ENCODE measurements at regions not wholly inside any gene's neighbourhood (a gene's known extent, or its start where the extent isn't known, plus 50 kb on each side); places are given as distances from the start of the nearest gene placed in this dataset.
"Not testable (repeated sequence)": the region's sequence is repeated elsewhere in the genome, so short reads cannot be mapped to it uniquely, and the experiment has no call there.

- DNase-seq = no peak
Observed at GRCh38 chr3:177889652-177890358, 646.4 kb upstream of the KCNMB2 start.

- no peak for DNase-seq
Observed at GRCh38 chr3:177890359-177890683, 645.9 kb upstream of the KCNMB2 start.

- not testable (repeated sequence) for DNase-seq
Observed at GRCh38 chr3:177891569-177891968, 644.7 kb upstream of the KCNMB2 start.

GRCh38 chr3:177893331-177893730 is 642.9 kb upstream of the KCNMB2 start:
- no peak for DNase-seq

GRCh38 chr3:177894081-177894728 is 642.0 kb upstream of the KCNMB2 start:
- DNase-seq = no peak

GRCh38 chr3:177898185-177898584 is 638.1 kb upstream of the KCNMB2 start:
- DNase-seq = no peak

- DNase-seq = no peak
Observed at GRCh38 chr3:177899275-177900067, 636.8 kb upstream of the KCNMB2 start.

- DNase-seq = no peak
Observed at GRCh38 chr3:177902876-177903275, 633.4 kb upstream of the KCNMB2 start.

- DNase-seq = no peak
Observed at GRCh38 chr3:177904621-177905020, 631.6 kb upstream of the KCNMB2 start.

- no peak for DNase-seq
Observed at GRCh38 chr3:177905173-177906125, 630.8 kb upstream of the KCNMB2 start.

GRCh38 chr3:177906126-177906511 is 630.1 kb upstream of the KCNMB2 start:
- DNase-seq = no peak

GRCh38 chr3:177906578-177907229 is 629.5 kb upstream of the KCNMB2 start:
- DNase-seq = no peak

- not testable (repeated sequence) for DNase-seq
Observed at GRCh38 chr3:177909530-177909929, 626.7 kb upstream of the KCNMB2 start.

- DNase-seq = no peak
Observed at GRCh38 chr3:177914224-177914623, 622.0 kb upstream of the KCNMB2 start.

- DNase-seq = no peak
Observed at GRCh38 chr3:177916461-177916860, 619.8 kb upstream of the KCNMB2 start.

- DNase-seq = no peak
Observed at GRCh38 chr3:177917234-177917861, 618.9 kb upstream of the KCNMB2 start.

GRCh38 chr3:177921153-177921552 is 615.1 kb upstream of the KCNMB2 start:
- no peak for DNase-seq

GRCh38 chr3:177924261-177924660 is 612.0 kb upstream of the KCNMB2 start:
- DNase-seq = no peak

GRCh38 chr3:177928172-177928873 is 607.9 kb upstream of the KCNMB2 start:
- DNase-seq = no peak

GRCh38 chr3:177929310-177929709 is 606.9 kb upstream of the KCNMB2 start:
- DNase-seq = no peak

- DNase-seq = no peak
Observed at GRCh38 chr3:177930771-177931170, 605.5 kb upstream of the KCNMB2 start.
